Heart left ventricle (tissue), 16 donors: ENCODE measurements at regions not wholly inside any gene's neighbourhood (a gene's known extent, or its start where the extent isn't known, plus 50 kb on each side); places are given as distances from the start of the nearest gene placed in this dataset.
A peak's percentile ranks its signal among the peaks of the same experiment; 100 is the strongest.

ENCODE experiments used
- ATAC-seq, 4 donors: fragments of 200-7000 bp; cut with Tn5 transposase; one replicate each; pipeline ENCODE4 v1.9.1; 2020 to 2022; ENCODE audit warnings: moderate library complexity in 4 of 4, mild to moderate bottlenecking in 3 of 4, moderate number of reproducible peaks in 1 of 4
- DNase-seq, 5 donors: peaks; one replicate each; pipeline ENCODE4 v3.0.0-alpha.2; 2020
- H3K27ac ChIP-seq, 12 donors: fragments of 200-600 bp; sonication (generic) in 4 of 12; one replicate each; pipeline versions ENCODE4 v1.5.0 to v1.8.0; 2016 to 2022; ENCODE audit warnings: mild to moderate bottlenecking in 2 of 12
- H3K27me3 ChIP-seq, 9 donors: fragments of 200-600 bp; sonication (generic) in 2 of 9; one replicate each; pipeline versions ENCODE4 v1.5.1 to v1.8.0; 2016 to 2022; ENCODE audit warnings: mild to moderate bottlenecking in 3 of 9
- H3K36me3 ChIP-seq, 9 donors: fragments of 200-600 bp; sonication (generic) in 2 of 9; one replicate each; pipeline versions ENCODE4 v1.5.0 to v1.8.0; 2018 to 2022; ENCODE audit warnings: mild to moderate bottlenecking in 2 of 9
- H3K4me1 ChIP-seq, 12 donors: fragments of 200-600 bp; sonication (generic) in 4 of 12; one replicate each; pipeline versions ENCODE4 v1.5.0 to v1.8.0; 2016 to 2022; ENCODE audit warnings: mild to moderate bottlenecking in 3 of 12
- H3K4me3 ChIP-seq, 12 donors: fragments of 200-600 bp; sonication (generic) in 4 of 12; one replicate each; pipeline versions ENCODE4 v1.5.0 to v1.8.0; 2017 to 2022; ENCODE audit warnings: mild to moderate bottlenecking in 9 of 12, moderate library complexity in 4 of 12
- H3K9me3 ChIP-seq, 12 donors: fragments of 200-600 bp; sonication (generic) in 4 of 12; one replicate each; pipeline versions ENCODE4 v1.5.0 to v1.8.0; 2016 to 2022; ENCODE audit warnings: mild to moderate bottlenecking in 1 of 12
- POLR2A ChIP-seq, 2 donors: fragments of 450-650 bp; IDR thresholded peaks; one replicate each; pipeline ENCODE4 v1.6.1; 2017; ENCODE audit warnings: antibody characterized with exemption in 2 of 2, mild to moderate bottlenecking in 2 of 2, moderate library complexity in 2 of 2
- WGBS, 4 donors: extraction: QIAGEN DNeasy Blood & Tissue Kit in 2 of 4; methylation state at CpG; one replicate each; pipeline versions ENCODE4 v1.1.5 to v1.1.7; 2013 to 2018; 5-methylcytosine and 5-hydroxymethylcytosine counted together
- intact Hi-C, 10 donors: fragments of 100-400 bp; cut with DNase I; formaldehyde crosslinking; loops; one replicate each; pipeline versions ENCODE4 v1.11.1 to v1.14.2; 2022
- TF ChIP-seq, protein P1 (sequence below), 12 donors: fragments of 200-600 bp; sonication (generic) in 4 of 12; IDR thresholded peaks; one replicate each; pipeline versions ENCODE4 v1.5.0 to v1.8.0; 2018 to 2022; ENCODE audit warnings: antibody characterized with exemption in 12 of 12, mild to moderate bottlenecking in 5 of 12
- donor health status: ischemic (EF 13 %, LVEDD 7.1; RV severe dilation, severe dysfunction).
- donor health status: healthy with polysubstance abuse.
- donor health status: DM: no; HTN: yes; CAD: no.
- donor health status: DM: no; HTN: no; CAD: no.
- donor health status: ischemic (EF 25% LVEDD 6.9; RV normal size, moderate dysfunction).
- donor health status: ischemic (EF 25% LVEDD 5.7; RV mildly dilated, moderate dysfunction).
- donor health status: healthy.
- donor health status: DM: yes; HTN: yes; CAD: no.
- donor health status: ischemic (EF 35%, LVEDD 5.7; RV mildly dilated, moderate dysfunction).
- donor health status: nonischemic (EF 11% LVEDD 7.7; RV severe dilation, severe dysfunction).
- donor health status: DM: yes; HTN: yes; CAD: no.
- donor health status: PGD.
- donor health status: ischemic (EF 29% LVEDD 5.4; RV normal size, mild dysfunction).
- donor health status: nonischemic (EF 23%, LVEDD 6.1; RV moderate dilation, normal function).

DNA sequence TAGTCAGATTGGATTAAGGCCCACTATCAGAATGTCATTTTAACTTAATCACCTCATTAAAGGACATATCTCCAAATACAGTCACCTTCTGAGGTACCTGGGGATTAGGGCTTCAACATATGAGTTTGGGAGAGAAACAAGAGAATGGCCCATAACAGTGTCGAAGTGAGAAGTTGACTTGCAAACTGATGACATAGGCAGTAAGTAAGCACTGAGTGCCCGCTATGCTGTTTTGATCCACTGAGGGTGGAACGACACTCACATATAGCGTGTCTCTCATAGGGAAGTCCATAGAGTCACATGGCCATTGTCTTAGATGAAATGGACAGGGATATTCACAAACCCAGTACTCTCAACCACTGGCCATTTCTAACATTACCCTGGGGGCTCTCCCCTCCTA is 264.2 kb downstream of the SAMD5 start:
- intact Hi-C loops, result no loop called here
- Histone ChIP-seq H3K27ac (no peak overlapping the region), H3K36me3 (no peaks in the 10 kb centered on the region), H3K27me3 (no peaks in the 10 kb centered on the region), H3K4me1 (no peaks in the 10 kb centered on the region), H3K9me3 (no peaks in the 10 kb centered on the region), H3K4me3 (no peak overlapping the region)
- 95 to 98% (median 96%) methylated on average over 4 of the region's 4 CpGs for WGBS, 4 donors
- ATAC-seq (no peak), DNase-seq (no peak)
- no peak for TF ChIP-seq POLR2A (IDR thresholded peaks at IDR 0.05)
- TF ChIP-seq, protein P1, sequence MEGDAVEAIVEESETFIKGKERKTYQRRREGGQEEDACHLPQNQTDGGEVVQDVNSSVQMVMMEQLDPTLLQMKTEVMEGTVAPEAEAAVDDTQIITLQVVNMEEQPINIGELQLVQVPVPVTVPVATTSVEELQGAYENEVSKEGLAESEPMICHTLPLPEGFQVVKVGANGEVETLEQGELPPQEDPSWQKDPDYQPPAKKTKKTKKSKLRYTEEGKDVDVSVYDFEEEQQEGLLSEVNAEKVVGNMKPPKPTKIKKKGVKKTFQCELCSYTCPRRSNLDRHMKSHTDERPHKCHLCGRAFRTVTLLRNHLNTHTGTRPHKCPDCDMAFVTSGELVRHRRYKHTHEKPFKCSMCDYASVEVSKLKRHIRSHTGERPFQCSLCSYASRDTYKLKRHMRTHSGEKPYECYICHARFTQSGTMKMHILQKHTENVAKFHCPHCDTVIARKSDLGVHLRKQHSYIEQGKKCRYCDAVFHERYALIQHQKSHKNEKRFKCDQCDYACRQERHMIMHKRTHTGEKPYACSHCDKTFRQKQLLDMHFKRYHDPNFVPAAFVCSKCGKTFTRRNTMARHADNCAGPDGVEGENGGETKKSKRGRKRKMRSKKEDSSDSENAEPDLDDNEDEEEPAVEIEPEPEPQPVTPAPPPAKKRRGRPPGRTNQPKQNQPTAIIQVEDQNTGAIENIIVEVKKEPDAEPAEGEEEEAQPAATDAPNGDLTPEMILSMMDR (IDR thresholded peaks at IDR 0.05), result no peak

DNA sequence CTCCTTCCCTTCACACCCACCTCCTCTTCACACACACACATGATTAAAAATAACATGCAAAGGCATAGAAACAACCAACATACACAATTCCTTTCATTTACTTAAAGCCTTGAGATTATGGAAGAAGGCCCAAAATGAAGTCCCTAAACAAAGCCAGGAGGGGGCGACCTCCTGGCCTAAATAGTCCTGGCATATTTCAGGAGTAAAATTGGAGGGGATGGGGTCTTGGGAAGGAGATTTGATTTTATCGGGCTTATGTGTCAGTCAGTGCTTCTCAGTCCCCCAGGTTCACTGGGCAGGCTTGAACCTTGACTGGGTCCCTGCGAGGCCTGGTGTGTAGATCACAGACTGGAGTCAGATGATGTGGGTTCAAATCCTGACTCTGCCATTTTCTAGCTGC is 266.4 kb downstream of the SAMD5 start:
- WGBS, 4 donors, result 56 to 68% (median 65%) methylated on average over 3 of the region's 3 CpGs

DNA sequence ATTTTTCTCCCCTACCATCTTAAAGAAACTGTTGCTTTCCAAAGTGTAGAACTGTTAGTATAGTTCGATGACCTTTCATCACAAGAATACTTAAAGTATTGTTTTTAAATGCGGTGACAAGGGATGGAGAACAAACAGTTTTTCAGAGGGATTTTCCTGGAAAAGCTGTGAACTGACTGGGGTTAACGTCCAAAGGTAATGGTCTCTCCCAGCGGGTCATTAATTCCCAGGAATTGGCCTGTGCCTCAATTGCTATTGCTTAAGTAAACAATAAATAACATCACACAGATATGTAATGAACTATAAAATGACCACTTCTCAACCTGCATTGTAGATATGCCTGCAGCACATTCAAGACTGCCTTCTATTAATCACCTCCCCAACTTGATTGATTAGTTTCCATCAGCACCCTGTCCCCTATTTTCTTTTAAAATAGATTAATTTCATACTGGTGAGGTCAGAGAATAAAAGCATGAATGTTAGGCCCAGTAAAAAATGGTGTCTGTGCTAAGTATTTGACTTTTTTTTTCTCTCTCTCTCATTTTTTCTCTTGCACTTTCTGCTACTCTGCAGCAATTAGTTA is 268.2 kb downstream of the SAMD5 start:
- Histone ChIP-seq H3K36me3 (no peaks in the 10 kb centered on the region), H3K4me1 (no peaks in the 10 kb centered on the region), H3K27ac (no peak overlapping the region), H3K4me3 (no peak overlapping the region), H3K9me3 (no peaks in the 10 kb centered on the region), H3K27me3 (no peaks in the 10 kb centered on the region)
- no peak for DNase-seq
- intact Hi-C loops, result no loop called here
- 84 to 92% (median 90%) methylated on average over 4 of the region's 4 CpGs for WGBS, 4 donors
- TF ChIP-seq, protein P1 (IDR thresholded peaks at IDR 0.05), result no peak
- TF ChIP-seq POLR2A (IDR thresholded peaks at IDR 0.05), result no peak
- ATAC-seq, result no peak

More for the DNA sequence above, 266.4 kb downstream of the SAMD5 start:
- Histone ChIP-seq H3K27ac (no peak overlapping the region), H3K9me3 (no peaks in the 10 kb centered on the region), H3K27me3 (no peaks in the 10 kb centered on the region), H3K4me1 (no peaks in the 10 kb centered on the region), H3K36me3 (no peaks in the 10 kb centered on the region), H3K4me3 (no peak overlapping the region)
- intact Hi-C loops, result no loop called here
- no peak for ATAC-seq
- no peak for DNase-seq
- TF ChIP-seq, protein P1 (IDR thresholded peaks at IDR 0.05), result peak in 1 of 12 donors; percentile 7
- TF ChIP-seq POLR2A (IDR thresholded peaks at IDR 0.05), result no peak

DNA sequence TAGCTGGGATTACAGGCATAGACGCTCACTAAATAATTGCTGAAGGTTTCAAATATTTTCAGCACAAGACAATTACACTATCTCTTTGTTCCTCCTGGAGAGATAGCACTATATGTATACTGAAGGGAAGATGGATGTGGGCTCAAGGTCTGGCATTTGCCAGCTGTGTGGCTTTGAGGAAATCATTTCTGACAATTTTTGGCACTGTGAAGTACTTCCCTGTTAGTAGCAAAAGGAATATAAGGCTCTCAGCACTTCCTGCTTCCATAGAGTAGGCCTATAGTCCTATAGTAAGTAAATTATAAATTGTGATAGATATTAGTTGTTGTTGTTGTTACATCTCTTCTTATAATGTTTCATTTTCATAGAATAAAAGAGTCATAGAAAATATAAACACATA is 271.1 kb downstream of the SAMD5 start:
- 72 to 86% (median 83%) methylated on average over 1 of the region's 1 CpG for WGBS, 4 donors
- no peak overlapping the region for H3K27ac ChIP-seq
- intact Hi-C loops, result no loop called here

More for the DNA sequence above, 271.1 kb downstream of the SAMD5 start:
- Histone ChIP-seq H3K36me3 (no peaks in the 10 kb centered on the region), H3K9me3 (no peaks in the 10 kb centered on the region), H3K4me3 (no peak overlapping the region), H3K27me3 (no peaks in the 10 kb centered on the region), H3K4me1 (no peaks in the 10 kb centered on the region)
- ATAC-seq (no peak), DNase-seq (no peak)
- no peak for TF ChIP-seq POLR2A (IDR thresholded peaks at IDR 0.05)
- TF ChIP-seq, protein P1 (IDR thresholded peaks at IDR 0.05), result no peak
